GM12865 (cell line): ENCODE measurements at regions not wholly inside any gene's neighbourhood (a gene's known extent, or its start where the extent isn't known, plus 50 kb on each side); places are given as distances from the start of the nearest gene placed in this dataset.

Experiments
- DNase-seq: peaks from one replicate; pipeline ENCODE4 v3.0.0; 2010; ENCODE audit warnings: low read depth
- H3K4me3 ChIP-seq: 2 replicates; pipeline ENCODE4 v1.5.1; 2011; ENCODE audit warnings: mild to moderate bottlenecking, low read depth, low read length, control low read depth
- TF ChIP-seq, protein P1 (sequence below): IDR thresholded peaks from 2 replicates; pipeline ENCODE4 v1.5.1; 2011; ENCODE audit warnings: low read length, control low read depth, low read depth, inconsistent platforms; ENCODE audit not compliant: insufficient read depth; ENCODE audit errors: missing control alignments

DNA sequence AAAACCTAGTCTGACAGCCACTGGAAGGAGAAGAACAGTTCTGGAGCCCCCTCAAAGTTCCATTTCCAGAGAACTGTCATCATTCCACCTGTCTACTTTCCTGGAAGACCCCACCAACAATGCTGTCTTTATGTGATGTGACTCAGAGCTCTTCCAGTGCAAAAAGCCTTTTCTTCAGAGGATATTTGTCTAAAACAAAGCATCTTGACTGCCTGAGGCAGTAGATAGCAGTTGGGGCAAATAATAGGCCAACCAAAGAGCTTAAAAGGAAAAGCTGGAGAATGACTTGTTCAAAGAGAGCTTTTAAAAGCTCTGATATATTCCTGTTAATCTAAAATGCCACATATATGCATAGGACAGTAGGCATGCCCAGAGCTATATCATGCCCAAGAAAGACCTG lies 62.6 kb downstream of the MIS18A start:
- no peak for DNase-seq
- TF ChIP-seq, protein P1, sequence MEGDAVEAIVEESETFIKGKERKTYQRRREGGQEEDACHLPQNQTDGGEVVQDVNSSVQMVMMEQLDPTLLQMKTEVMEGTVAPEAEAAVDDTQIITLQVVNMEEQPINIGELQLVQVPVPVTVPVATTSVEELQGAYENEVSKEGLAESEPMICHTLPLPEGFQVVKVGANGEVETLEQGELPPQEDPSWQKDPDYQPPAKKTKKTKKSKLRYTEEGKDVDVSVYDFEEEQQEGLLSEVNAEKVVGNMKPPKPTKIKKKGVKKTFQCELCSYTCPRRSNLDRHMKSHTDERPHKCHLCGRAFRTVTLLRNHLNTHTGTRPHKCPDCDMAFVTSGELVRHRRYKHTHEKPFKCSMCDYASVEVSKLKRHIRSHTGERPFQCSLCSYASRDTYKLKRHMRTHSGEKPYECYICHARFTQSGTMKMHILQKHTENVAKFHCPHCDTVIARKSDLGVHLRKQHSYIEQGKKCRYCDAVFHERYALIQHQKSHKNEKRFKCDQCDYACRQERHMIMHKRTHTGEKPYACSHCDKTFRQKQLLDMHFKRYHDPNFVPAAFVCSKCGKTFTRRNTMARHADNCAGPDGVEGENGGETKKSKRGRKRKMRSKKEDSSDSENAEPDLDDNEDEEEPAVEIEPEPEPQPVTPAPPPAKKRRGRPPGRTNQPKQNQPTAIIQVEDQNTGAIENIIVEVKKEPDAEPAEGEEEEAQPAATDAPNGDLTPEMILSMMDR: no peak
- H3K4me3 ChIP-seq: no peak overlapping the region

DNA sequence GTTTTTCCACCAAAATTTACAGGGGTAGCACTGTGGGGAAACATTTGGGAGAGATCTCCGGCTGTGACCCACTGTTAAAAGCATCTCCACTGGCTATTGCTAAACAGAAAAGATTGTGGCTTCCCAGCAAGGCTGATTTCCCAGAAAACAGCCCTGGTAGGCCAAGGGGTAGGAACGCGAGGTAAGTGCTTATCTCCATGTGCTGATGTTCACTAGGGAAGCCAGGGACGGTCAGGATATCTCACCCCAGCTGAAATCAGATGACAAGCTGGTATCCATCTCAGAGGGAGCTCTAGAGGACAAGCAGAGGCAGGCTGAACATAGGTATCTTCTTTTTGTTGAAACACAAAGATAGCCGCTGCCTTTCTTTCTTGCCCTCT lies 63.6 kb downstream of the MIS18A start:
- H3K4me3 ChIP-seq: no peak overlapping the region
- no peak for DNase-seq
- TF ChIP-seq, protein P1: no peak

DNA sequence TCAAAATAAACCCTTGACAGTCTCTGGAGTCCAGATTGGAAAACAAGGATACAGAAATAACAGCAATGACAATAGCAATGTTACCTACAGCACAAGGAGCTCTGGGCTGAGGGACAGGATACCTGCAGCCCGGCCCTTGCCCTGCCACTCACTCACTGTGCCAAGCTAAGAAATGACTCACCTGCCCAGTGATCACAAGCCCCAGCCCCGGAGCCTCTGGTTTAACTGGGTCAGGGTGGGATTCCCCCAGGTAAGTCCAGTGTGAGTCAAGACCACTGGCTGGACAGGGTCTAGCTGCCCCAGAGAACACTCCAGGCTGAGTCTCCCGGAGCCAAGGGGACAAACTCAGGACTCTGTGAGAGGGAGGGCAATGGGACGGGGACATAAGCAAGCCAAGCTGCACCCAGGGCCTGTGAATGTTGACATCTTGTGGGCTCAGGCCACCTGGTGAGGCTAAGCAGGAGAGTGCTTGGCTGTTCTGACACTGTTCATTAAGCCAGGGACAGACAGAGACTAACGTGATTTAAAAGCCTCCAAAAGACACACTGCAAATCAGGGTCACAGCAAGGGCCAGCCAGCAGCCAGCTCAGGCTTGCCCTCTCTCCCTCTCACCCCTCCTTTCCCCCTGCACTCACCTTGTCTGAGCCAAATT lies 64.1 kb downstream of the MIS18A start:
- TF ChIP-seq, protein P1: no peak
- H3K4me3 ChIP-seq: no peak overlapping the region
- DNase-seq: no peak

- no peak for DNase-seq
- no peak overlapping the region for H3K4me3 ChIP-seq
- TF ChIP-seq, protein P1: no peak
Observed at GRCh38 chr21:32212116-32212515, 66.7 kb downstream of the MIS18A start.

DNA sequence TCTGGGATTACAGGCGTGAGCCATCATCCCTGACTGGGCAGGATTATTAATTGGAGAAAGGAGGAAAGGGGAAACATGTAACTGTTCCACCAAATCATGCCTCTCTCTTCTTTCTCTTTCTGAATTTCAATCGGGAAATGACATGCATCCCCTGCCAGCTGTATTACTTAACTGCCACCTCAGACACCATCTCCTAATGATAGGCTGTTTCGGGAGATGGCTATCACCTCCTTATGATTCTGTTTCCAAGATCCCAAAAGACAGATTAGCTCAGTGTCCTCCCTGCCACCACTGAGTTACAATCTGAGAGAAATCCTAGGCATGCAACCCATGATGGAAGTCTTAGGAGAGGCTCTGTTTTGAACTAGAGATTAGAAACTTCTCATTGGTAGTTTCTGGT lies 67.5 kb downstream of the MIS18A start:
- TF ChIP-seq, protein P1: no peak
- H3K4me3 ChIP-seq: no peak overlapping the region
- no peak for DNase-seq

GRCh38 chr21:32209580-32209979 lies 69.3 kb downstream of the MIS18A start:
- TF ChIP-seq, protein P1: no peak
- DNase-seq: no peak
- no peak overlapping the region for H3K4me3 ChIP-seq

DNA sequence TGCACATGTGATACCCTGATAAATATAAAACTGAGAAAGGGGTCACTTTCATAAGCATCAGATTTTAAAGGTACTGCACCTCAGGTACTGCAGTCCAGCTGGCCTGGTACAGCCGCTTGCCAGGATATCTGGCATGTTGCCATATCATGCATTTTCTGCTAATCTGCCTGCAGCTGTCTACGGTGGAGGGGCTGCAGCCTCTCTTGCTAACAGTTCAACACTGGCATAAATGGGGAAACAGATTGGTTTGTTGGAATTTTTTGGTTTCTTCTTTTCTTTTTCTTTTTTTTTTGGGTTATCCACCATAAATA lies 71.5 kb downstream of the MIS18A start:
- TF ChIP-seq, protein P1: no peak
- H3K4me3 ChIP-seq: no peak overlapping the region
- no peak for DNase-seq
